Testis (tissue), 2 donors: ENCODE measurements at regions not wholly inside any gene's neighbourhood (a gene's known extent, or its start where the extent isn't known, plus 50 kb on each side); places are given as distances from the start of the nearest gene placed in this dataset.

Experiments
- POLR2A ChIP-seq: fragments of 450-650 bp; IDR thresholded peaks from one replicate; pipeline ENCODE4 v1.6.1; 2017; ENCODE audit warnings: antibody characterized with exemption, mild to moderate bottlenecking, moderate library complexity
- TF ChIP-seq, protein P1 (sequence below), 3 experiments: fragments of 450-650 bp in 2 of 3; fragments of 200-600 bp in 1 of 3; sonication (generic) in 1 of 3; IDR thresholded peaks; one replicate each; pipeline ENCODE4 v1.5.1; 2016 to 2019; ENCODE audit warnings: antibody characterized with exemption in 3 of 3, mild to moderate bottlenecking in 2 of 3, moderate library complexity in 1 of 3

- no peak for TF ChIP-seq POLR2A
- TF ChIP-seq, protein P1, sequence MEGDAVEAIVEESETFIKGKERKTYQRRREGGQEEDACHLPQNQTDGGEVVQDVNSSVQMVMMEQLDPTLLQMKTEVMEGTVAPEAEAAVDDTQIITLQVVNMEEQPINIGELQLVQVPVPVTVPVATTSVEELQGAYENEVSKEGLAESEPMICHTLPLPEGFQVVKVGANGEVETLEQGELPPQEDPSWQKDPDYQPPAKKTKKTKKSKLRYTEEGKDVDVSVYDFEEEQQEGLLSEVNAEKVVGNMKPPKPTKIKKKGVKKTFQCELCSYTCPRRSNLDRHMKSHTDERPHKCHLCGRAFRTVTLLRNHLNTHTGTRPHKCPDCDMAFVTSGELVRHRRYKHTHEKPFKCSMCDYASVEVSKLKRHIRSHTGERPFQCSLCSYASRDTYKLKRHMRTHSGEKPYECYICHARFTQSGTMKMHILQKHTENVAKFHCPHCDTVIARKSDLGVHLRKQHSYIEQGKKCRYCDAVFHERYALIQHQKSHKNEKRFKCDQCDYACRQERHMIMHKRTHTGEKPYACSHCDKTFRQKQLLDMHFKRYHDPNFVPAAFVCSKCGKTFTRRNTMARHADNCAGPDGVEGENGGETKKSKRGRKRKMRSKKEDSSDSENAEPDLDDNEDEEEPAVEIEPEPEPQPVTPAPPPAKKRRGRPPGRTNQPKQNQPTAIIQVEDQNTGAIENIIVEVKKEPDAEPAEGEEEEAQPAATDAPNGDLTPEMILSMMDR (IDR thresholded peaks at IDR 0.05), result no peak
Observed at GRCh38 chr10:124299696-124300095, 119.0 kb downstream of the OAT start.
